HEK293 (cell line): ENCODE measurements at regions not wholly inside any gene's neighbourhood (a gene's known extent, or its start where the extent isn't known, plus 50 kb on each side); places are given as distances from the start of the nearest gene placed in this dataset.

ENCODE experiments used
- CTCF ChIA-PET: fragments of 350-600 bp; formaldehyde crosslinking; extraction: SDS; loops from one replicate; lab custom pipeline; 2021; ENCODE audit warnings: antibody characterized with exemption; lab: Yijun Ruan, JAX
- POLR2A ChIA-PET: fragments of 300-600 bp; formaldehyde crosslinking; extraction: SDS; loops from one replicate; lab custom pipeline; 2020; ENCODE audit warnings: antibody characterized with exemption, inconsistent platforms; lab: Yijun Ruan, JAX
- H3K27ac ChIP-seq: fragments of 200-500 bp; sonication (Bioruptor generic); 2 replicates; pipeline ENCODE4 v1.5.1; 2014; ENCODE audit warnings: low read depth, low read length, control low read depth, inconsistent platforms; ENCODE audit errors: extremely low read depth
- H3K36me3 ChIP-seq, 2 experiments: fragments of 200-500 bp in 1 of 2; sonication (Bioruptor generic) in 1 of 2; 1 replicate in 1 of 2; 2 replicates in 1 of 2; pipeline ENCODE4 v1.5.1; 2014 to 2017; ENCODE audit warnings: inconsistent platforms in 2 of 2, low read length in 2 of 2; ENCODE audit not compliant: control insufficient read depth in 2 of 2, insufficient read depth in 1 of 2
- H3K4me1 ChIP-seq: fragments of 200-500 bp; sonication (Bioruptor generic); 2 replicates; pipeline ENCODE4 v1.5.1; 2014; ENCODE audit warnings: mild to moderate bottlenecking, low read length, inconsistent platforms; ENCODE audit not compliant: control insufficient read depth, insufficient read depth
- H3K4me3 ChIP-seq: 2 replicates; pipeline ENCODE4 v1.5.1; 2011; ENCODE audit warnings: low read depth, mild to moderate bottlenecking, control low read depth, low read length, moderate library complexity
- H3K9me3 ChIP-seq: fragments of 200-500 bp; sonication (Bioruptor generic); 2 replicates; pipeline ENCODE4 v1.5.1; 2014; ENCODE audit warnings: low read depth, low read length, inconsistent platforms; ENCODE audit not compliant: control insufficient read depth, insufficient read depth
- BCL11A ChIP-seq: fragments of 450-650 bp; formaldehyde crosslinking; IDR thresholded peaks from 2 replicates; pipeline ENCODE4 v1.5.1; 2016; ENCODE audit warnings: low read depth, missing biosample characterization, missing genetic modification characterization
- HOXD13 ChIP-seq: sonication (generic); formaldehyde crosslinking; IDR thresholded peaks from 2 replicates; pipeline ENCODE4 v1.8.0; 2022; ENCODE audit warnings: missing genetic modification reagents, borderline replicate concordance
- MYNN ChIP-seq: fragments of 450-650 bp; formaldehyde crosslinking; IDR thresholded peaks from 2 replicates; pipeline ENCODE4 v1.5.1; 2016; ENCODE audit warnings: missing biosample characterization, missing genetic modification characterization, borderline replicate concordance
- SCRT1 ChIP-seq: fragments of 450-650 bp; formaldehyde crosslinking; IDR thresholded peaks from 2 replicates; pipeline ENCODE4 v1.5.1; 2016; ENCODE audit warnings: missing biosample characterization, missing genetic modification characterization, borderline replicate concordance
- SETDB1 ChIP-seq: IDR thresholded peaks from one replicate; pipeline ENCODE4 v1.6.1; 2017; ENCODE audit warnings: mild to moderate bottlenecking, low read length, moderate library complexity, mixed read lengths; ENCODE audit not compliant: insufficient read length
- ZBTB1 ChIP-seq: fragments of 450-650 bp; formaldehyde crosslinking; IDR thresholded peaks from 2 replicates; pipeline ENCODE4 v1.5.1; 2016; ENCODE audit warnings: missing biosample characterization, missing genetic modification characterization
- ZBTB20 ChIP-seq: fragments of 450-650 bp; formaldehyde crosslinking; IDR thresholded peaks from 2 replicates; pipeline ENCODE4 v1.5.1; 2016; ENCODE audit warnings: missing biosample characterization, missing genetic modification characterization
- ZBTB6 ChIP-seq: fragments of 450-650 bp; formaldehyde crosslinking; IDR thresholded peaks from 2 replicates; pipeline ENCODE4 v1.5.1; 2017; ENCODE audit warnings: missing biosample characterization, missing genetic modification characterization
- ZFP3 ChIP-seq: fragments of 450-650 bp; formaldehyde crosslinking; IDR thresholded peaks from 2 replicates; pipeline ENCODE4 v1.5.1; 2016; ENCODE audit warnings: low read depth, missing biosample characterization, missing genetic modification characterization
- ZNF114 ChIP-seq: fragments of 450-650 bp; formaldehyde crosslinking; IDR thresholded peaks from 2 replicates; pipeline ENCODE4 v1.5.0; 2017; ENCODE audit warnings: missing biosample characterization, missing genetic modification characterization
- ZNF121 ChIP-seq: fragments of 450-650 bp; formaldehyde crosslinking; IDR thresholded peaks from 2 replicates; pipeline ENCODE4 v1.5.1; 2016; ENCODE audit warnings: missing biosample characterization, missing genetic modification characterization
- ZNF202 ChIP-seq: fragments of 450-650 bp; formaldehyde crosslinking; IDR thresholded peaks from 2 replicates; pipeline ENCODE4 v1.5.1; 2016; ENCODE audit warnings: missing biosample characterization, missing genetic modification characterization, borderline replicate concordance
- ZNF248 ChIP-seq: fragments of 450-650 bp; formaldehyde crosslinking; IDR thresholded peaks from 2 replicates; pipeline ENCODE4 v1.5.1; 2017; ENCODE audit warnings: missing biosample characterization, missing genetic modification characterization
- ZNF311 ChIP-seq: fragments of 450-650 bp; formaldehyde crosslinking; IDR thresholded peaks from 2 replicates; pipeline ENCODE4 v1.5.1; 2017; ENCODE audit warnings: missing biosample characterization, missing genetic modification characterization, borderline replicate concordance
- ZNF324 ChIP-seq: fragments of 450-650 bp; formaldehyde crosslinking; IDR thresholded peaks from 2 replicates; pipeline ENCODE4 v1.5.1; 2016; ENCODE audit warnings: missing biosample characterization, missing genetic modification characterization
- ZNF362 ChIP-seq: fragments of 450-650 bp; formaldehyde crosslinking; IDR thresholded peaks from 2 replicates; pipeline ENCODE4 v1.5.1; 2016; ENCODE audit warnings: missing biosample characterization, missing genetic modification characterization
- ZNF404 ChIP-seq: fragments of 450-650 bp; formaldehyde crosslinking; IDR thresholded peaks from 2 replicates; pipeline ENCODE4 v1.5.1; 2017; ENCODE audit warnings: missing biosample characterization, missing genetic modification characterization
- ZNF416 ChIP-seq: fragments of 450-650 bp; formaldehyde crosslinking; IDR thresholded peaks from 2 replicates; pipeline ENCODE4 v1.5.1; 2016; ENCODE audit warnings: missing biosample characterization, missing genetic modification characterization
- ZNF513 ChIP-seq: fragments of 450-650 bp; IDR thresholded peaks from 2 replicates; pipeline ENCODE4 v1.5.1; 2018; ENCODE audit warnings: missing biosample characterization, missing genetic modification characterization
- ZNF555 ChIP-seq: fragments of 450-650 bp; formaldehyde crosslinking; conservative IDR thresholded peaks from 2 replicates; pipeline ENCODE4 v1.5.1; 2017; ENCODE audit warnings: missing biosample characterization, mild to moderate bottlenecking, missing genetic modification characterization, inconsistent platforms
- ZNF558 ChIP-seq: fragments of 450-650 bp; formaldehyde crosslinking; IDR thresholded peaks from 2 replicates; pipeline ENCODE4 v1.5.1; 2016; ENCODE audit warnings: missing biosample characterization, missing genetic modification characterization
- ZNF561 ChIP-seq: fragments of 450-650 bp; IDR thresholded peaks from 2 replicates; pipeline ENCODE4 v1.5.1; 2018; ENCODE audit warnings: missing biosample characterization, missing genetic modification characterization, borderline replicate concordance
- ZNF596 ChIP-seq: fragments of 450-650 bp; IDR thresholded peaks from 2 replicates; pipeline ENCODE4 v1.5.0; 2018; ENCODE audit warnings: missing biosample characterization, mild to moderate bottlenecking, missing genetic modification characterization, moderate library complexity
- ZNF624 ChIP-seq: fragments of 450-650 bp; formaldehyde crosslinking; IDR thresholded peaks from 2 replicates; pipeline ENCODE4 v1.5.1; 2017; ENCODE audit warnings: missing biosample characterization, missing genetic modification characterization
- ZNF670 ChIP-seq: fragments of 450-650 bp; formaldehyde crosslinking; IDR thresholded peaks from 2 replicates; pipeline ENCODE4 v1.5.1; 2016; ENCODE audit warnings: missing biosample characterization, missing genetic modification characterization, low read depth
- ZNF791 ChIP-seq: fragments of 450-650 bp; formaldehyde crosslinking; IDR thresholded peaks from 2 replicates; pipeline ENCODE4 v1.5.1; 2016; ENCODE audit warnings: missing biosample characterization, missing genetic modification characterization
- ZSCAN30 ChIP-seq: fragments of 450-650 bp; IDR thresholded peaks from 2 replicates; pipeline ENCODE4 v1.5.1; 2018; ENCODE audit warnings: missing biosample characterization, mild to moderate bottlenecking, missing genetic modification characterization, moderate library complexity

- no peak for TF ChIP-seq ZFP3
- no peak for TF ChIP-seq MYNN (tag by site-specific recombination)
- TF ChIP-seq, all 188 proteins: peak for 0
These were observed 172.2 kb downstream of the C7orf25 start (continued) for GRCh38 chr7:42739638-42740037.

- no peaks in the 10 kb centered on the region for H3K36me3 ChIP-seq
- no peaks in the 10 kb centered on the region for H3K4me1 ChIP-seq
- TF ChIP-seq ZBTB6, result no peak
- no peak for TF ChIP-seq ZSCAN30 (tag by site-specific recombination)
- no peak for TF ChIP-seq ZNF558 (tag by site-specific recombination)
- CTCF ChIA-PET, result interaction anchor here (0.5 to 1.7 kb wide), 6 partner anchors 9 to 414 kb away, joined by 3 to 21 read pairs (median 3); no protein-coding TSS in a partner anchor
- H3K27ac ChIP-seq, result no peak overlapping the region
- H3K4me3 ChIP-seq, result no peak overlapping the region
- POLR2A ChIA-PET, result interaction anchor here (0.9 kb wide), 1 partner anchor 8 kb away, joined by 4 read pairs; no protein-coding TSS in a partner anchor
- no peaks in the 10 kb centered on the region for H3K9me3 ChIP-seq
These were observed 174.9 kb downstream of the C7orf25 start for GRCh38 chr7:42736931-42737330.

GRCh38 chr7:42735081-42735480 is 176.8 kb downstream of the C7orf25 start:
- ChIA-PET POLR2A (no interaction called here), CTCF (no interaction called here)
- TF ChIP-seq ZNF555 (tag by site-specific recombination) (no peak), ZNF416 (tag by site-specific recombination) (no peak), HOXD13 (no peak), ZNF624 (tag by site-specific recombination) (no peak), ZBTB20 (no peak)
- no peaks in the 10 kb centered on the region for H3K4me1 ChIP-seq
- no peak overlapping the region for H3K4me3 ChIP-seq
- H3K9me3 ChIP-seq, result no peaks in the 10 kb centered on the region
- H3K27ac ChIP-seq, result no peak overlapping the region
- no peaks in the 10 kb centered on the region for H3K36me3 ChIP-seq

GRCh38 chr7:42734568-42734967 is 177.3 kb downstream of the C7orf25 start:
- POLR2A ChIA-PET, result no interaction called here

More at GRCh38 chr7:42734568-42734967, 177.3 kb downstream of the C7orf25 start:
- Histone ChIP-seq H3K9me3 (no peaks in the 10 kb centered on the region), H3K4me3 (no peak overlapping the region), H3K27ac (no peak overlapping the region), H3K36me3 (no peaks in the 10 kb centered on the region), H3K4me1 (no peaks in the 10 kb centered on the region)
- TF ChIP-seq ZNF121 (tag by site-specific recombination) (no peak), ZNF248 (tag by site-specific recombination) (no peak), ZNF596 (tag by site-specific recombination) (no peak), ZNF324 (tag by site-specific recombination) (no peak), BCL11A (tag by site-specific recombination) (no peak), ZNF311 (no peak), SCRT1 (tag by site-specific recombination) (no peak), ZNF670 (tag by site-specific recombination) (no peak), SETDB1 (no peak), ZNF404 (tag by site-specific recombination) (no peak), ZBTB1 (no peak), ZNF513 (tag by site-specific recombination) (no peak), ZNF561 (tag by site-specific recombination) (no peak), ZNF362 (tag by site-specific recombination) (no peak), ZNF114 (no peak), ZNF202 (no peak), ZNF791 (tag by site-specific recombination) (no peak)
- CTCF ChIA-PET, result interaction anchor here (0.6 kb wide), 1 partner anchor 44 kb away, joined by 3 read pairs; no protein-coding TSS in a partner anchor
